Prostate gland (tissue), 2 donors: ENCODE measurements at regions not wholly inside any gene's neighbourhood (a gene's known extent, or its start where the extent isn't known, plus 50 kb on each side); places are given as distances from the start of the nearest gene placed in this dataset.
"Not testable (repeated sequence)": the region's sequence is repeated elsewhere in the genome, so short reads cannot be mapped to it uniquely, and the experiment has no call there.

Experiments used
- POLR2A ChIP-seq: fragments of 450-650 bp; IDR thresholded peaks from one replicate; pipeline ENCODE4 v1.6.1; 2016; ENCODE audit warnings: antibody characterized with exemption, mild to moderate bottlenecking
- POLR2AphosphoS5 ChIP-seq: sonication (generic); formaldehyde crosslinking; IDR thresholded peaks from one replicate; pipeline ENCODE4 v1.6.1; 2017; ENCODE audit warnings: antibody characterized with exemption
- TF ChIP-seq, protein P1 (sequence below), 4 experiments: fragments of 200-600 bp in 2 of 4; fragments of 450-650 bp in 2 of 4; sonication (generic) in 2 of 4; IDR thresholded peaks; 1 replicate in 3 of 4; 2 replicates in 1 of 4; pipeline ENCODE4 v1.5.1; 2016 to 2019; ENCODE audit warnings: antibody characterized with exemption in 4 of 4, mild to moderate bottlenecking in 2 of 4, moderate library complexity in 2 of 4

DNA sequence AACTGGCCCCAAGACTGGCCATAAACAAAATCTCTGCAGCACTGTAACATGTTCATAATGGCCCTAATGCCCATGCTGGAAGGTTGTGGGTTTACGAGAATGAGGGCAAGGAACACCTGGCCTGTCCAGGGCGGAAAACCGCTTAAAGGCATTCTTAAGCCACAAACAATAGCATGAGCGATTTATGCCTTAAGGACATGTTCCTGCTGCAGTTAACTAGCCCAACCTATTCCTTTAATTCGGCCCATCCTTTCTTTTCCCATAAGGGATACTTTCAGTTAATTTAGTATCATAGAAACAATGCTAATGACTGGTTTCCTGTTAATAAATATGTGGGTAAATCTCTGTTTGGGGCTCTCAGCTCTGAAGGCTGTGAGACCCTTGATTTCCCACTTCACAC lies 95.7 kb upstream of the PRKD1 start:
- TF ChIP-seq, protein P1, sequence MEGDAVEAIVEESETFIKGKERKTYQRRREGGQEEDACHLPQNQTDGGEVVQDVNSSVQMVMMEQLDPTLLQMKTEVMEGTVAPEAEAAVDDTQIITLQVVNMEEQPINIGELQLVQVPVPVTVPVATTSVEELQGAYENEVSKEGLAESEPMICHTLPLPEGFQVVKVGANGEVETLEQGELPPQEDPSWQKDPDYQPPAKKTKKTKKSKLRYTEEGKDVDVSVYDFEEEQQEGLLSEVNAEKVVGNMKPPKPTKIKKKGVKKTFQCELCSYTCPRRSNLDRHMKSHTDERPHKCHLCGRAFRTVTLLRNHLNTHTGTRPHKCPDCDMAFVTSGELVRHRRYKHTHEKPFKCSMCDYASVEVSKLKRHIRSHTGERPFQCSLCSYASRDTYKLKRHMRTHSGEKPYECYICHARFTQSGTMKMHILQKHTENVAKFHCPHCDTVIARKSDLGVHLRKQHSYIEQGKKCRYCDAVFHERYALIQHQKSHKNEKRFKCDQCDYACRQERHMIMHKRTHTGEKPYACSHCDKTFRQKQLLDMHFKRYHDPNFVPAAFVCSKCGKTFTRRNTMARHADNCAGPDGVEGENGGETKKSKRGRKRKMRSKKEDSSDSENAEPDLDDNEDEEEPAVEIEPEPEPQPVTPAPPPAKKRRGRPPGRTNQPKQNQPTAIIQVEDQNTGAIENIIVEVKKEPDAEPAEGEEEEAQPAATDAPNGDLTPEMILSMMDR (IDR thresholded peaks at IDR 0.05): not testable (repeated sequence)
- TF ChIP-seq POLR2A, POLR2AphosphoS5: not testable (repeated sequence)
